ENCODE measurements at regions not wholly inside any gene's neighbourhood (a gene's known extent, or its start where the extent isn't known, plus 50 kb on each side); places are given as distances from the start of the nearest gene placed in this dataset.

GRCh38 chr14:22184830-22185168 lies 404.2 kb downstream of the DAD1 start:
- intact Hi-C loops (cut with DNase I; ENCODE audit: low total_unique reads) = no loop called here
- TF ChIP-seq, protein P1, sequence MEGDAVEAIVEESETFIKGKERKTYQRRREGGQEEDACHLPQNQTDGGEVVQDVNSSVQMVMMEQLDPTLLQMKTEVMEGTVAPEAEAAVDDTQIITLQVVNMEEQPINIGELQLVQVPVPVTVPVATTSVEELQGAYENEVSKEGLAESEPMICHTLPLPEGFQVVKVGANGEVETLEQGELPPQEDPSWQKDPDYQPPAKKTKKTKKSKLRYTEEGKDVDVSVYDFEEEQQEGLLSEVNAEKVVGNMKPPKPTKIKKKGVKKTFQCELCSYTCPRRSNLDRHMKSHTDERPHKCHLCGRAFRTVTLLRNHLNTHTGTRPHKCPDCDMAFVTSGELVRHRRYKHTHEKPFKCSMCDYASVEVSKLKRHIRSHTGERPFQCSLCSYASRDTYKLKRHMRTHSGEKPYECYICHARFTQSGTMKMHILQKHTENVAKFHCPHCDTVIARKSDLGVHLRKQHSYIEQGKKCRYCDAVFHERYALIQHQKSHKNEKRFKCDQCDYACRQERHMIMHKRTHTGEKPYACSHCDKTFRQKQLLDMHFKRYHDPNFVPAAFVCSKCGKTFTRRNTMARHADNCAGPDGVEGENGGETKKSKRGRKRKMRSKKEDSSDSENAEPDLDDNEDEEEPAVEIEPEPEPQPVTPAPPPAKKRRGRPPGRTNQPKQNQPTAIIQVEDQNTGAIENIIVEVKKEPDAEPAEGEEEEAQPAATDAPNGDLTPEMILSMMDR (IDR thresholded peaks at IDR 0.05 in 8 of 11, conservative IDR thresholded peaks at IDR 0.05 in 3 of 11) = no peak
- no peak for TF ChIP-seq POLR2AphosphoS5 (IDR thresholded peaks at IDR 0.05)
- TF ChIP-seq POLR2A (IDR thresholded peaks at IDR 0.05) = no peak
- no peak overlapping the region for H3K27ac ChIP-seq
- no peaks in the 10 kb centered on the region for H3K9me3 ChIP-seq
- no peak overlapping the region for H3K4me3 ChIP-seq
- no peaks in the 10 kb centered on the region for H3K36me3 ChIP-seq
- DNase-seq = no peak
- H3K4me1 ChIP-seq = no peaks in the 10 kb centered on the region
- peaks cover 0 to 27% (median 0%) of the 10 kb centered on the region in 7 donors for H3K27me3 ChIP-seq (replicated peaks in 1 of 7)

- no peaks in the 10 kb centered on the region for H3K36me3 ChIP-seq
- H3K4me1 ChIP-seq = no peaks in the 10 kb centered on the region
- H3K4me3 ChIP-seq = no peak overlapping the region
- no peak for DNase-seq
- WGBS, 5 donors = 85 to 93% (median 90%) methylated on average over 7 of the region's 7 CpGs
- TF ChIP-seq POLR2AphosphoS5 (IDR thresholded peaks at IDR 0.05) = no peak
- TF ChIP-seq, protein P1 (IDR thresholded peaks at IDR 0.05 in 8 of 11, conservative IDR thresholded peaks at IDR 0.05 in 3 of 11) = no peak
- TF ChIP-seq POLR2A (IDR thresholded peaks at IDR 0.05) = no peak
- peaks cover 0 to 28% (median 0%) of the 10 kb centered on the region in 7 donors for H3K27me3 ChIP-seq (replicated peaks in 1 of 7)
- H3K27ac ChIP-seq = no peak overlapping the region
- intact Hi-C loops (cut with DNase I; ENCODE audit: low total_unique reads) = no loop called here
- H3K9me3 ChIP-seq = no peaks in the 10 kb centered on the region
Observed at GRCh38 chr14:22184157-22184829, 404.7 kb downstream of the DAD1 start.

DNA sequence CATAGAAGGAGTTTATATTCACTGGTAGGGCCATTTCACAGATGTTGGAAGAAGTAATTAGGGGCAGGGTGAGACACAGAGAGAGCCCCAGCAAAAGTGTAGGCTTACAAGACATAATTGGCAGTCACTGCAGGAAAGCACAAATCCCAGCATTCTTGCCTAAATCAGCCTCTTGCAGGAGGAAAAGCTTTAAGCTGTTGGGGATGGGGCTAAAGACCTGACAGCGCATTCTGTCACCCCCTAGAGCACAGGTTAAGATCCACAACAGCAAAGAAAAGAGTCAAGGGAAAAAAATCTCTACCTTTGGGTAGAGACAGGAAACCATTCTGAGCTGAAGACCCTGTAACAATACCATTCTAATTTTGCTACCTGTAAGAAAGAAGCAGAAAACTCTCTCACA lies 409.0 kb downstream of the DAD1 start:
- Histone ChIP-seq H3K27me3 (replicated peaks in 1 of 7) (peaks cover 0 to 50% (median 0%) of the 10 kb centered on the region in 7 donors), H3K36me3 (no peaks in the 10 kb centered on the region), H3K4me1 (no peaks in the 10 kb centered on the region), H3K9me3 (no peaks in the 10 kb centered on the region), H3K27ac (no peak overlapping the region), H3K4me3 (no peak overlapping the region)
- intact Hi-C loops (cut with DNase I; ENCODE audit: low total_unique reads) = no loop called here
- 85 to 100% (median 89%) methylated on average over 1 of the region's 1 CpG for WGBS, 5 donors
- TF ChIP-seq POLR2AphosphoS5 (IDR thresholded peaks at IDR 0.05) (no peak), POLR2A (IDR thresholded peaks at IDR 0.05) (no peak)
- TF ChIP-seq, protein P1 (IDR thresholded peaks at IDR 0.05 in 8 of 11, conservative IDR thresholded peaks at IDR 0.05 in 3 of 11) = no peak
- no peak for DNase-seq

GRCh38 chr14:22179190-22179589 lies 409.8 kb downstream of the DAD1 start:
- H3K9me3 ChIP-seq = no peaks in the 10 kb centered on the region
- WGBS, 5 donors = 75 to 98% (median 96%) methylated on average over 3 of the region's 3 CpGs
- TF ChIP-seq, protein P1 (IDR thresholded peaks at IDR 0.05 in 8 of 11, conservative IDR thresholded peaks at IDR 0.05 in 3 of 11) = no peak
- no peak for TF ChIP-seq POLR2AphosphoS5 (IDR thresholded peaks at IDR 0.05)
- TF ChIP-seq POLR2A (IDR thresholded peaks at IDR 0.05) = no peak
- no peak overlapping the region for H3K27ac ChIP-seq
- no peaks in the 10 kb centered on the region for H3K36me3 ChIP-seq
- H3K27me3 ChIP-seq (replicated peaks in 1 of 7) = peaks cover 0 to 50% (median 0%) of the 10 kb centered on the region in 7 donors
- H3K4me3 ChIP-seq = no peak overlapping the region
- intact Hi-C loops (cut with DNase I; ENCODE audit: low total_unique reads) = no loop called here
- no peaks in the 10 kb centered on the region for H3K4me1 ChIP-seq
- DNase-seq = no peak
